SK-N-SH (cell line): ENCODE measurements at regions not wholly inside any gene's neighbourhood (a gene's known extent, or its start where the extent isn't known, plus 50 kb on each side); places are given as distances from the start of the nearest gene placed in this dataset.

Experiments used
- CTCF ChIA-PET: fragments of 300-600, 350-600 bp; formaldehyde crosslinking; extraction: SDS; loops from one replicate; lab custom pipeline; 2021; lab: Yijun Ruan, JAX
- POLR2A ChIA-PET: fragments of 350-600 bp; sonication (Branson Sonifier 250); formaldehyde crosslinking; extraction: SDS; loops from one replicate; lab custom pipeline; 2020; ENCODE audit warnings: antibody characterized with exemption, inconsistent platforms; lab: Yijun Ruan, JAX
- DNase-seq: peaks from one replicate; pipeline ENCODE4 v3.0.0; 2012
- H2AFZ ChIP-seq: fragments of 200-600 bp; sonication (generic); 2 replicates; pipeline ENCODE4 v1.8.1; 2016; ENCODE audit warnings: antibody characterized with exemption, mild to moderate bottlenecking, low read depth
- H3F3A ChIP-seq: fragments of 200-600 bp; sonication (generic); replicated peaks from 2 replicates; pipeline ENCODE3; 2016; ENCODE audit warnings: antibody characterized with exemption, mild to moderate bottlenecking; ENCODE audit not compliant: insufficient read depth
- H3K27ac ChIP-seq, 2 experiments: fragments of 200-500 bp in 1 of 2; fragments of 200-600 bp in 1 of 2; sonication (Bioruptor generic) in 1 of 2; sonication (generic), shearing (Covaris generic) in 1 of 2; 2 replicates each; pipeline versions ENCODE4 v1.5.1 to v1.6.1; 2014 to 2016; ENCODE audit warnings: low read depth in 2 of 2, inconsistent platforms in 1 of 2, low read length in 1 of 2, mild to moderate bottlenecking in 1 of 2, mixed read lengths in 1 of 2
- H3K27me3 ChIP-seq: fragments of 200-600 bp; sonication (generic), shearing (Covaris generic); 2 replicates; pipeline ENCODE4 v1.6.1; 2016; ENCODE audit warnings: mixed run types; ENCODE audit not compliant: insufficient read depth
- H3K36me3 ChIP-seq, 2 experiments: fragments of 200-500 bp in 1 of 2; fragments of 200-600 bp in 1 of 2; sonication (Bioruptor generic) in 1 of 2; sonication (generic) in 1 of 2; replicated peaks in 1 of 2; 2 replicates each; pipeline versions ENCODE3 to v1.5.1; 2014 to 2016; ENCODE audit warnings: low read length in 1 of 2, mild to moderate bottlenecking in 1 of 2; ENCODE audit not compliant: insufficient read depth in 2 of 2, control insufficient read depth in 1 of 2
- H3K4me1 ChIP-seq, 2 experiments: fragments of 200-500 bp in 1 of 2; fragments of 200-600 bp in 1 of 2; sonication (Bioruptor generic) in 1 of 2; sonication (generic), shearing (Covaris generic) in 1 of 2; 2 replicates each; pipeline versions ENCODE4 v1.5.1 to v1.6.1; 2014 to 2016; ENCODE audit warnings: low read depth in 1 of 2, low read length in 1 of 2, mixed run types in 1 of 2; ENCODE audit not compliant: insufficient read depth in 2 of 2, control insufficient read depth in 1 of 2
- H3K4me2 ChIP-seq: fragments of 200-600 bp; sonication (generic), shearing (Covaris generic); 2 replicates; pipeline ENCODE4 v1.6.1; 2017; ENCODE audit warnings: mixed run types
- H3K4me3 ChIP-seq, 2 experiments: fragments of 200-500 bp in 1 of 2; fragments of 200-600 bp in 1 of 2; sonication (Bioruptor generic) in 1 of 2; sonication (generic), shearing (Covaris generic) in 1 of 2; 2 replicates each; pipeline versions ENCODE4 v1.5.1 to v1.8.1; 2014 to 2016; ENCODE audit warnings: low read depth in 2 of 2, inconsistent platforms in 1 of 2, low read length in 1 of 2, mild to moderate bottlenecking in 1 of 2, mixed read lengths in 1 of 2, moderate library complexity in 1 of 2
- H3K79me2 ChIP-seq: fragments of 200-600 bp; sonication (generic); 2 replicates; pipeline ENCODE4 v1.8.1; 2017; ENCODE audit warnings: mild to moderate bottlenecking; ENCODE audit not compliant: insufficient read depth
- H3K9ac ChIP-seq: fragments of 200-600 bp; sonication (generic); 2 replicates; pipeline ENCODE4 v1.6.1; 2017; ENCODE audit warnings: mixed run types
- H3K9me2 ChIP-seq: fragments of 200-600 bp; sonication (generic); 2 replicates; pipeline ENCODE4 v1.6.1; 2017; ENCODE audit warnings: mixed run types
- H3K9me3 ChIP-seq: fragments of 200-600 bp; sonication (generic); 2 replicates; pipeline ENCODE4 v1.6.1; 2017; ENCODE audit warnings: mixed run types, mild to moderate bottlenecking, moderate library complexity
- H4K20me1 ChIP-seq: fragments of 200-600 bp; sonication (generic); 2 replicates; pipeline ENCODE4 v1.6.1; 2017; ENCODE audit warnings: mild to moderate bottlenecking, mixed run types; ENCODE audit not compliant: insufficient read depth
- EP300 ChIP-seq, 2 experiments: IDR thresholded peaks; 2 replicates each; pipeline versions ENCODE4 v1.4.0 to v1.6.1; 2012; ENCODE audit warnings: borderline replicate concordance in 1 of 2, low read depth in 1 of 2, low read length in 1 of 2
- FOSL2 ChIP-seq: IDR thresholded peaks from 2 replicates; pipeline ENCODE4 v1.4.0; 2012; ENCODE audit warnings: low read depth, mild to moderate bottlenecking, moderate library complexity, borderline replicate concordance
- MXI1 ChIP-seq: IDR thresholded peaks from 2 replicates; pipeline ENCODE4 v1.6.1; 2012; ENCODE audit warnings: mild to moderate bottlenecking, low read depth, low read length, improper control_type of control experiment
- RCOR1 ChIP-seq: fragments of 150-350 bp; IDR thresholded peaks from 2 replicates; pipeline ENCODE4 v1.6.1; 2017; ENCODE audit warnings: antibody characterized with exemption, low read length
- SIN3A ChIP-seq: IDR thresholded peaks from 2 replicates; pipeline ENCODE4 v1.6.1; 2012; ENCODE audit warnings: low read depth, mild to moderate bottlenecking, low read length, moderate library complexity, borderline replicate concordance
- TAF1 ChIP-seq: IDR thresholded peaks from 2 replicates; pipeline ENCODE4 v1.6.1; 2012; ENCODE audit warnings: low read depth, mild to moderate bottlenecking, low read length, moderate library complexity, borderline replicate concordance
- WGBS: methylation state at CpG from one replicate; pipeline ENCODE4 v1.1.6; 2017; ENCODE audit warnings: low lambda C conversion rate; 5-methylcytosine and 5-hydroxymethylcytosine counted together
- TF ChIP-seq, protein P1 (sequence below): IDR thresholded peaks from 2 replicates; pipeline ENCODE4 v1.4.0; 2012; ENCODE audit warnings: low read depth, borderline replicate concordance
- TF ChIP-seq, protein P2 (sequence below): IDR thresholded peaks from 2 replicates; pipeline ENCODE4 v1.4.0; 2012; ENCODE audit warnings: low read depth

DNA sequence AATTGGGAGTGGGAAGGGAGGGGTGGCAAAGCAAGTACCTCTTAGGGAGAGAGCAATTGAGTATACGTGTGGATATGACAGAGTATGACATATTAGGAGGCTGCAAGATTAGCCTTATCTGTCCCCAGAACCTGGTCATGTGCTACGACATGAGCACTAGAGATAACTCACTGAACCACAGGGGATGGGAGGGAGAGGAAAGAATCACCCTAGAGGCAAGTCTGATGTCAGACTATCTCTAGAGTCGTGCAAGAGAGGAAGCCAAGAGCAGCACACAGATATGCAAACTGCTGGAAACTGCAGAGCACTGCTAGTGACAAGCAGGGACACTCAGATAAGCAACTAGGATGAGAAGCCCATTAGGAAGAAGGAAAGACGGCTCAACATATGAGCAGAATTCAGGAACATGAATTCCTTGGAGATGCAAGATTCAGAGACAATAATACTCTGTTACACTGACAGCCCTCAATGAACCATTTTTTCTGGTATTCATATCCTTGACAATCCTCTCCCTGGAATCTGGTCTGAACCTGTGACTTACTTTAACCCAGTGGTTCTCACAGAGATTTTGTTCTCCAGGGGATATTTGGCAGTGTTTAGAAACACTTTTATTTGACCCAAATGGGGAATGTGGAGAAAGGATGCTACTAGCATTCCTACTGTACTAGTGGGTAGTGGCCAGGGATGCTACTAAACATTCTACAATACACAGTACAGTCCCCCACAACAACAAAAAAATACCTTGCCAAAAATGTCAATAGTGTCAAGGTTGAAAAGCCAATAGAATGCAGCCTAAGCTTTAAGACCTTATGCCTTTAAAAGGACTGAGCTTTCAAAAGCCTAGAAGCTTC is 84.0 kb upstream of the BMP2K start (continued):
- no peak for TF ChIP-seq FOSL2
- TF ChIP-seq, protein P1, sequence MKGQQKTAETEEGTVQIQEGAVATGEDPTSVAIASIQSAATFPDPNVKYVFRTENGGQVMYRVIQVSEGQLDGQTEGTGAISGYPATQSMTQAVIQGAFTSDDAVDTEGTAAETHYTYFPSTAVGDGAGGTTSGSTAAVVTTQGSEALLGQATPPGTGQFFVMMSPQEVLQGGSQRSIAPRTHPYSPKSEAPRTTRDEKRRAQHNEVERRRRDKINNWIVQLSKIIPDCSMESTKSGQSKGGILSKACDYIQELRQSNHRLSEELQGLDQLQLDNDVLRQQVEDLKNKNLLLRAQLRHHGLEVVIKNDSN: no peak
- peak in 1 of 2 experiments; percentile 84; a peak in 2 of 4 replicates for TF ChIP-seq EP300 (IDR thresholded peaks at IDR 0.05; ENCODE audit: borderline replicate concordance in 1 of 2, low read depth in 1 of 2, low read length in 1 of 2)
- TF ChIP-seq, protein P2, sequence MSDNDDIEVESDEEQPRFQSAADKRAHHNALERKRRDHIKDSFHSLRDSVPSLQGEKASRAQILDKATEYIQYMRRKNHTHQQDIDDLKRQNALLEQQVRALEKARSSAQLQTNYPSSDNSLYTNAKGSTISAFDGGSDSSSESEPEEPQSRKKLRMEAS: no peak
- no peak for TF ChIP-seq TAF1

DNA sequence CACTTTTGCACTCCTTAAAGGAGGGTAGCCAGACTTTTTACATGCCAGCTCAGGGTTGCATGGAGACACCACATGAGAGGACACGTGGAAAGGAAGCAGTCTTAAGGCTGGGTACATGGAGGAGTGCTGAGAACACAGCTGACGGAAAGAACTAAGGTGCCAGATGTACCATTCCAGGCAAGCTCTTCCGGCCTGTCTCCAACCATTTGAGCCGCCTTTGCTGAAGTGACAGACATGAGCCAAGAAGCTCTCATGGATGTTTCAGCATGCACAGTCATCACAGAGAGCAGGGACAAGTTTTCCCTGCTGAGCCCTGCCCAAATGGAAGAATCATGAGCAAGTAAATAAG is 83.4 kb upstream of the BMP2K start:
- Histone ChIP-seq H3F3A (peaks cover 4% of the 10 kb centered on the region), H3K4me3 (no peak overlapping the region), H3K27ac (no peak overlapping the region), H3K9me3 (no peaks in the 10 kb centered on the region), H4K20me1 (no peaks in the 10 kb centered on the region), H3K4me2 (no peak overlapping the region), H3K9ac (no peak overlapping the region), H3K79me2 (no peaks in the 10 kb centered on the region), H3K4me1 (peaks cover 0 to 15% of the 10 kb centered on the region in 2 experiments; a peak in 2 of 4 replicates), H3K9me2 (no peaks in the 10 kb centered on the region), H3K36me3 (no peaks in the 10 kb centered on the region), H2AFZ (no peak overlapping the region), H3K27me3 (no peaks in the 10 kb centered on the region)
- no peak for DNase-seq
- 80% methylated on average over 4 of the region's 4 CpGs for WGBS
- no peak for TF ChIP-seq MXI1
- TF ChIP-seq RCOR1: no peak
- POLR2A ChIA-PET: no interaction called here
- CTCF ChIA-PET: no interaction called here

DNA sequence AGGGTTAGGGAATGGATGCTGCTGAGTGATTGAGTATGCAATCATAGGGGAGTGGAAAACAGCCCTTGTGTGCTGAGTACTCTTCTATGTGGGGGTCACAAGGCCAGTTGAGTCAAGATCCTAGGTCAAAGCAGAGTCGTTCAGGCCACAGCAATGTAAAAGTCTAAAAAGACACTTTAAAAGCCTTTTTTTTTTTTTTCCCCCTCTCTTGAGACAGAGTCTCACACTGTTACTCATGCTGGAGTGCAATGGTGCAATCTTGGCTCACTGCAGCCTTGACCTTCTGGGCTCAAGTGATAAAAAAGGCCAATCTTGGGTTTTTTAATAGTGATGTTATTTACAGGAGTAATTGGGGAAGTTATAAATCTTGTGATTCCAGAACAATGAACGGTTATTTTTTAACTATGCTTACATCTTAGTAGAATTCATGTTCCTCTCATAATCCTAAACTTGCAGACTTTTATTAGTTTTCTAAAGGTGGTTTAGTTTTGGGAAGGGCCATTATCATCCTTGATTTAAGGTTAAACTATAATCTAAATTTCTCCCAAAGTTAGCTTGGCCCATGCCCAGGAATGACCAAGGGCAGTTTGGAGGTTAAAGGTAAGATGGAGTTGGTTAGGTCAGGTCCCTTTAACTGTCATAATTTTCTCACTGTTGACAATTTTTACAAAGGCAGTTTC is 82.2 kb upstream of the BMP2K start:
- ChIA-PET POLR2A (no interaction called here), CTCF (no interaction called here)
- no peak overlapping the region for H2AFZ ChIP-seq

More for the DNA sequence above, 82.2 kb upstream of the BMP2K start:
- H3K36me3 ChIP-seq: no peaks in the 10 kb centered on the region
- 63% methylated on average over 2 of the region's 2 CpGs for WGBS
- no peak overlapping the region for H3K4me3 ChIP-seq
- H3K4me1 ChIP-seq: peaks cover 0 to 15% of the 10 kb centered on the region in 2 experiments; a peak in 2 of 4 replicates
- H3K9ac ChIP-seq: no peak overlapping the region
- no peaks in the 10 kb centered on the region for H4K20me1 ChIP-seq
- H3K4me2 ChIP-seq: no peak overlapping the region
- TF ChIP-seq SIN3A: no peak
- TF ChIP-seq, all 33 proteins: peak for 0
- Histone ChIP-seq H3K79me2 (no peaks in the 10 kb centered on the region), H3K27ac (no peak overlapping the region), H3K9me3 (no peaks in the 10 kb centered on the region), H3F3A (peaks cover 2% of the 10 kb centered on the region), H3K27me3 (no peaks in the 10 kb centered on the region), H3K9me2 (no peaks in the 10 kb centered on the region)
- no peak for DNase-seq
